Keratinocyte (primary cell): ENCODE measurements at regions not wholly inside any gene's neighbourhood (a gene's known extent, or its start where the extent isn't known, plus 50 kb on each side); places are given as distances from the start of the nearest gene placed in this dataset.

Experiments used
- DNase-seq: peaks from one replicate; pipeline ENCODE4 v3.0.0-alpha.2; 2011; ENCODE audit warnings: low read depth, missing footprints, low spot score
- FAIRE-seq: peaks from 2 replicates; lab custom pipeline; 2011; peaks lifted over from hg19 to GRCh38; lab: Jason Lieb, UNC
- H2AFZ ChIP-seq: 2 replicates; pipeline ENCODE4 v1.6.0; 2012; ENCODE audit warnings: low read length, control low read depth, inconsistent platforms; ENCODE audit not compliant: control insufficient read depth
- H3K27ac ChIP-seq: 2 replicates; pipeline ENCODE4 v1.5.1; 2011; ENCODE audit warnings: low read length; ENCODE audit not compliant: control insufficient read depth, insufficient read depth
- H3K27me3 ChIP-seq: 3 replicates; pipeline ENCODE4 v1.6.0; 2011; ENCODE audit warnings: low read length; ENCODE audit not compliant: control insufficient read depth, insufficient read depth; ENCODE audit errors: extremely low read depth
- H3K36me3 ChIP-seq, 2 experiments: 2 replicates in 1 of 2; 3 replicates in 1 of 2; pipeline ENCODE4 v1.5.1; 2011; ENCODE audit warnings: low read length in 2 of 2, mild to moderate bottlenecking in 1 of 2; ENCODE audit not compliant: control insufficient read depth in 2 of 2, insufficient read depth in 2 of 2; ENCODE audit errors: extremely low read depth in 1 of 2
- H3K4me1 ChIP-seq: 3 replicates; pipeline ENCODE4 v1.5.1; 2011; ENCODE audit warnings: low read length; ENCODE audit not compliant: control insufficient read depth, insufficient read depth; ENCODE audit errors: extremely low read depth
- H3K4me2 ChIP-seq: 3 replicates; pipeline ENCODE4 v1.6.0; 2011; ENCODE audit warnings: low read depth, low read length; ENCODE audit not compliant: control insufficient read depth, insufficient read depth; ENCODE audit errors: extremely low read depth
- H3K4me3 ChIP-seq, 3 experiments: fragments of 200-600 bp in 1 of 3; sonication (generic) in 1 of 3; 2 replicates in 2 of 3; 3 replicates in 1 of 3; pipeline ENCODE4 v1.5.1; 2011 to 2016; ENCODE audit warnings: low read length in 3 of 3, mild to moderate bottlenecking in 3 of 3, control low read depth in 2 of 3, inconsistent platforms in 1 of 3, low read depth in 1 of 3, mixed read lengths in 1 of 3, mixed run types in 1 of 3, moderate library complexity in 1 of 3; ENCODE audit not compliant: control insufficient read depth in 2 of 3, insufficient read depth in 2 of 3; ENCODE audit errors: extremely low read depth in 1 of 3
- H3K79me2 ChIP-seq: 2 replicates; pipeline ENCODE4 v1.6.0; 2012; ENCODE audit warnings: low read length; ENCODE audit not compliant: control insufficient read depth, insufficient read depth
- H3K9ac ChIP-seq: 3 replicates; pipeline ENCODE4 v1.6.0; 2011; ENCODE audit warnings: low read length; ENCODE audit not compliant: control insufficient read depth, insufficient read depth; ENCODE audit errors: extremely low read depth
- H3K9me1 ChIP-seq: 3 replicates; pipeline ENCODE4 v1.6.0; 2011; ENCODE audit warnings: low read length; ENCODE audit not compliant: control insufficient read depth, insufficient read depth; ENCODE audit errors: extremely low read depth
- H3K9me3 ChIP-seq: 2 replicates; pipeline ENCODE4 v1.5.1; 2012; ENCODE audit warnings: low read depth, low read length; ENCODE audit not compliant: control insufficient read depth
- H4K20me1 ChIP-seq: 3 replicates; pipeline ENCODE4 v1.6.0; 2011; ENCODE audit warnings: low read length; ENCODE audit not compliant: control insufficient read depth, insufficient read depth; ENCODE audit errors: extremely low read depth
- CTCF ChIP-seq, 3 experiments: IDR thresholded peaks in 1 of 3; conservative IDR thresholded peaks in 1 of 3; optimal IDR thresholded peaks in 1 of 3; 2 replicates in 2 of 3; 3 replicates in 1 of 3; pipeline versions ENCODE3 to v1.5.1; 2011; ENCODE audit warnings: low read length in 3 of 3, mild to moderate bottlenecking in 3 of 3, moderate library complexity in 2 of 3, control low read depth in 1 of 3, inconsistent platforms in 1 of 3; ENCODE audit not compliant: insufficient read depth in 2 of 3; ENCODE audit errors: extremely low read depth in 1 of 3
- EZH2 ChIP-seq: IDR thresholded peaks from one replicate; pipeline ENCODE4 v1.6.1; 2012; ENCODE audit warnings: inconsistent platforms, mild to moderate bottlenecking, low read length, moderate library complexity
- dilution Hi-C: fragments of 300-500 bp; cut with MboI; formaldehyde crosslinking; loops from one replicate; pipeline ENCODE4 v1.7.0; 2020; ENCODE audit warnings: low sequenced_read_pairs; ENCODE audit not compliant: extremely low pct_ligation_motif_present

GRCh38 chr17:15091825-15092224 lies 173.3 kb downstream of the PMP22 start:
- Histone ChIP-seq H3K9me3 (no peaks in the 10 kb centered on the region), H3K36me3 (no peaks in the 10 kb centered on the region), H3K4me1 (no peaks in the 10 kb centered on the region), H3K27ac (no peak overlapping the region), H2AFZ (no peak overlapping the region), H4K20me1 (no peaks in the 10 kb centered on the region), H3K27me3 (no peaks in the 10 kb centered on the region), H3K4me3 (no peak overlapping the region), H3K4me2 (no peak overlapping the region), H3K9ac (no peak overlapping the region), H3K9me1 (no peaks in the 10 kb centered on the region), H3K79me2 (no peaks in the 10 kb centered on the region)
- dilution Hi-C loops, result no loop called here
- FAIRE-seq, result peak; percentile 48
- DNase-seq, result no peak
- TF ChIP-seq CTCF (optimal IDR thresholded peaks at IDR 0.05 in 1 of 3, IDR thresholded peaks at IDR 0.05 in 1 of 3, conservative IDR thresholded peaks at IDR 0.05 in 1 of 3; ENCODE audit: extremely low read depth in 1 of 3, insufficient read depth in 2 of 3, low read length in 3 of 3) (peak; percentile 39 to 79 (median 53)), EZH2 (no peak)

- H3K27ac ChIP-seq, result no peak overlapping the region
- no peak overlapping the region for H3K4me3 ChIP-seq
- FAIRE-seq (no peak), DNase-seq (no peak)
- H3K9me1 ChIP-seq, result no peaks in the 10 kb centered on the region
- no peak overlapping the region for H2AFZ ChIP-seq
- H4K20me1 ChIP-seq, result no peaks in the 10 kb centered on the region
- H3K9me3 ChIP-seq, result no peaks in the 10 kb centered on the region
- H3K9ac ChIP-seq, result no peak overlapping the region
- dilution Hi-C loops, result no loop called here
- H3K36me3 ChIP-seq, result no peaks in the 10 kb centered on the region
- H3K79me2 ChIP-seq, result no peaks in the 10 kb centered on the region
- H3K27me3 ChIP-seq, result no peaks in the 10 kb centered on the region
- H3K4me1 ChIP-seq, result no peaks in the 10 kb centered on the region
- no peak for TF ChIP-seq CTCF (optimal IDR thresholded peaks at IDR 0.05 in 1 of 3, IDR thresholded peaks at IDR 0.05 in 1 of 3, conservative IDR thresholded peaks at IDR 0.05 in 1 of 3; ENCODE audit: extremely low read depth in 1 of 3, insufficient read depth in 2 of 3, low read length in 3 of 3)
- no peak for TF ChIP-seq EZH2
- H3K4me2 ChIP-seq, result no peak overlapping the region
Observed at GRCh38 chr17:15090533-15090932, 174.6 kb downstream of the PMP22 start.
